ENCODE measurements at regions not wholly inside any gene's neighbourhood (a gene's known extent, or its start where the extent isn't known, plus 50 kb on each side); places are given as distances from the start of the nearest gene placed in this dataset.

GRCh38 chr5:2371419-2371710, 380.1 kb downstream of the IRX2 start:
- Histone ChIP-seq H3K9me2 (ENCODE audit: insufficient read depth, low read length) (no peaks in the 10 kb centered on the region), H3K4me2 (ENCODE audit: low read length) (no peak overlapping the region), H3K9me3 (ENCODE audit: low read length) (no peaks in the 10 kb centered on the region), H3F3A (ENCODE audit: insufficient read depth, low read length, poor library complexity, severe bottlenecking) (no peaks in the 10 kb centered on the region), H3K36me3 (ENCODE audit: insufficient read depth, low read length) (no peaks in the 10 kb centered on the region), H3K9ac (ENCODE audit: low read length) (no peak overlapping the region), H3K27ac (ENCODE audit: low read length) (no peak overlapping the region), H2AFZ (ENCODE audit: low read depth, low read length) (no peak overlapping the region), H3K79me2 (replicated peaks; ENCODE audit: insufficient read depth, low read length) (no peaks in the 10 kb centered on the region), H3K4me3 (ENCODE audit: low read length) (no peak overlapping the region), H3K27me3 (ENCODE audit: insufficient read depth, low read depth, low read length) (no peaks in the 10 kb centered on the region), H4K20me1 (ENCODE audit: insufficient read depth) (no peaks in the 10 kb centered on the region)
- TF ChIP-seq POLR2AphosphoS5 (IDR thresholded peaks at IDR 0.05) (no peak), REST (IDR thresholded peaks at IDR 0.05; ENCODE audit: borderline replicate concordance) (no peak), SMC3 (conservative IDR thresholded peaks at IDR 0.05; ENCODE audit: poor library complexity) (no peak), CTCF (IDR thresholded peaks at IDR 0.05; ENCODE audit: poor library complexity, severe bottlenecking) (no peak), RAD21 (conservative IDR thresholded peaks at IDR 0.05) (no peak), EP300 (conservative IDR thresholded peaks at IDR 0.05; ENCODE audit: poor library complexity, severe bottlenecking) (no peak), MXI1 (conservative IDR thresholded peaks at IDR 0.05; ENCODE audit: poor library complexity, severe bottlenecking) (no peak), EZH2 (IDR thresholded peaks at IDR 0.05; ENCODE audit: borderline replicate concordance, insufficient read depth, low read length, poor library complexity, severe bottlenecking) (no peak), TAF1 (IDR thresholded peaks at IDR 0.05; ENCODE audit: low read depth) (no peak)

- Histone ChIP-seq H3K79me2 (replicated peaks; ENCODE audit: insufficient read depth, low read length) (no peaks in the 10 kb centered on the region), H3K36me3 (ENCODE audit: insufficient read depth, low read length) (no peaks in the 10 kb centered on the region), H3K9ac (ENCODE audit: low read length) (no peak overlapping the region), H3K9me3 (ENCODE audit: low read length) (no peaks in the 10 kb centered on the region), H3K27me3 (ENCODE audit: insufficient read depth, low read depth, low read length) (no peaks in the 10 kb centered on the region), H3K4me2 (ENCODE audit: low read length) (no peak overlapping the region), H3K4me3 (ENCODE audit: low read length) (no peak overlapping the region), H3F3A (ENCODE audit: insufficient read depth, low read length, poor library complexity, severe bottlenecking) (no peaks in the 10 kb centered on the region), H4K20me1 (ENCODE audit: insufficient read depth) (no peaks in the 10 kb centered on the region), H2AFZ (ENCODE audit: low read depth, low read length) (no peak overlapping the region), H3K9me2 (ENCODE audit: insufficient read depth, low read length) (no peaks in the 10 kb centered on the region), H3K27ac (ENCODE audit: low read length) (no peak overlapping the region)
- TF ChIP-seq MXI1 (conservative IDR thresholded peaks at IDR 0.05; ENCODE audit: poor library complexity, severe bottlenecking) = no peak
- TF ChIP-seq SMC3 (conservative IDR thresholded peaks at IDR 0.05; ENCODE audit: poor library complexity) = no peak
- TF ChIP-seq POLR2AphosphoS5 (IDR thresholded peaks at IDR 0.05) = no peak
- no peak for TF ChIP-seq EP300 (conservative IDR thresholded peaks at IDR 0.05; ENCODE audit: poor library complexity, severe bottlenecking)
- TF ChIP-seq EZH2 (IDR thresholded peaks at IDR 0.05; ENCODE audit: borderline replicate concordance, insufficient read depth, low read length, poor library complexity, severe bottlenecking) = no peak
- TF ChIP-seq CTCF (IDR thresholded peaks at IDR 0.05; ENCODE audit: poor library complexity, severe bottlenecking) = no peak
- no peak for TF ChIP-seq TAF1 (IDR thresholded peaks at IDR 0.05; ENCODE audit: low read depth)
- TF ChIP-seq REST (IDR thresholded peaks at IDR 0.05; ENCODE audit: borderline replicate concordance) = no peak
- no peak for TF ChIP-seq RAD21 (conservative IDR thresholded peaks at IDR 0.05)
Observed at GRCh38 chr5:2370626-2371418, 380.7 kb downstream of the IRX2 start.

All from neural cell (in vitro differentiated cells).